ENCODE measurements at regions not wholly inside any gene's neighbourhood (a gene's known extent, or its start where the extent isn't known, plus 50 kb on each side); places are given as distances from the start of the nearest gene placed in this dataset.
"Not testable (repeated sequence)": the region's sequence is repeated elsewhere in the genome, so short reads cannot be mapped to it uniquely, and the experiment has no call there.

- DNase-seq (ENCODE audit: low read depth in 2 of 2) = no peak
These were observed 155.1 kb upstream of the SMLR1 start for GRCh38 chr6:130672153-130672552.

- DNase-seq (ENCODE audit: low read depth in 2 of 2) = no peak
These were observed 152.6 kb upstream of the SMLR1 start for GRCh38 chr6:130674604-130675003.

- no peak for DNase-seq (ENCODE audit: low read depth in 2 of 2)
These were observed 152.1 kb upstream of the SMLR1 start for GRCh38 chr6:130675072-130675471.

GRCh38 chr6:130676077-130676772 lies 151.0 kb upstream of the SMLR1 start:
- no peak for DNase-seq (ENCODE audit: low read depth in 2 of 2)

GRCh38 chr6:130676773-130677144 lies 150.4 kb upstream of the SMLR1 start:
- no peak for DNase-seq (ENCODE audit: low read depth in 2 of 2)

GRCh38 chr6:130677312-130677711 lies 149.9 kb upstream of the SMLR1 start:
- no peak for DNase-seq (ENCODE audit: low read depth in 2 of 2)

- DNase-seq (ENCODE audit: low read depth in 2 of 2) = no peak
These were observed 149.4 kb upstream of the SMLR1 start for GRCh38 chr6:130677766-130678165.

GRCh38 chr6:130679684-130680083 lies 147.5 kb upstream of the SMLR1 start:
- no peak for DNase-seq (ENCODE audit: low read depth in 2 of 2)

- DNase-seq (ENCODE audit: low read depth in 2 of 2) = no peak
These were observed 147.1 kb upstream of the SMLR1 start for GRCh38 chr6:130680116-130680515.

- DNase-seq (ENCODE audit: low read depth in 2 of 2) = no peak
These were observed 146.2 kb upstream of the SMLR1 start for GRCh38 chr6:130681028-130681427.

- DNase-seq (ENCODE audit: low read depth in 2 of 2) = no peak
These were observed 145.1 kb upstream of the SMLR1 start for GRCh38 chr6:130682066-130682465.

GRCh38 chr6:130683761-130684517 lies 143.3 kb upstream of the SMLR1 start:
- no peak for DNase-seq (ENCODE audit: low read depth in 2 of 2)

GRCh38 chr6:130692659-130693058 lies 134.5 kb upstream of the SMLR1 start:
- no peak for DNase-seq (ENCODE audit: low read depth in 2 of 2)

GRCh38 chr6:130693944-130694343 lies 133.3 kb upstream of the SMLR1 start:
- DNase-seq (ENCODE audit: low read depth in 2 of 2) = no peak

GRCh38 chr6:130694606-130695005 lies 132.6 kb upstream of the SMLR1 start:
- DNase-seq (ENCODE audit: low read depth in 2 of 2) = no peak

- no peak for DNase-seq (ENCODE audit: low read depth in 2 of 2)
These were observed 130.4 kb upstream of the SMLR1 start for GRCh38 chr6:130696806-130697205.

GRCh38 chr6:130697271-130697994 lies 129.8 kb upstream of the SMLR1 start:
- DNase-seq (ENCODE audit: low read depth in 2 of 2) = no peak

GRCh38 chr6:130697995-130698535 lies 129.1 kb upstream of the SMLR1 start:
- DNase-seq (ENCODE audit: low read depth in 2 of 2) = peak; percentile 8 to 37

- no peak for DNase-seq (ENCODE audit: low read depth in 2 of 2)
These were observed 127.5 kb upstream of the SMLR1 start for GRCh38 chr6:130699742-130700141.

- DNase-seq (ENCODE audit: low read depth in 2 of 2) = no peak
These were observed 126.8 kb upstream of the SMLR1 start for GRCh38 chr6:130700397-130700796.

- DNase-seq (ENCODE audit: low read depth in 2 of 2) = no peak
These were observed 118.9 kb upstream of the SMLR1 start for GRCh38 chr6:130708338-130708737.

GRCh38 chr6:130711641-130712040 lies 115.6 kb upstream of the SMLR1 start:
- DNase-seq (ENCODE audit: low read depth in 2 of 2) = not testable (repeated sequence)
